H1 (cell line): ENCODE measurements at regions not wholly inside any gene's neighbourhood (a gene's known extent, or its start where the extent isn't known, plus 50 kb on each side); places are given as distances from the start of the nearest gene placed in this dataset.

Experiments used
- CEBPB ChIP-seq: IDR thresholded peaks from 2 replicates; pipeline ENCODE4 v1.6.1; 2012; ENCODE audit warnings: low read depth, low read length
- CTBP2 ChIP-seq: IDR thresholded peaks from 2 replicates; pipeline ENCODE4 v1.7.0; 2011; ENCODE audit warnings: borderline replicate concordance, mild to moderate bottlenecking, moderate library complexity, mixed read lengths, low read length; ENCODE audit not compliant: insufficient read depth, insufficient read length
- GABPA ChIP-seq: IDR thresholded peaks from 2 replicates; pipeline ENCODE4 v1.6.1; 2011; ENCODE audit warnings: mild to moderate bottlenecking, low read length, moderate library complexity, borderline replicate concordance; ENCODE audit not compliant: insufficient read depth
- HDAC2 ChIP-seq, 2 experiments: fragments of 300-600 bp in 1 of 2; sonication (generic) in 1 of 2; IDR thresholded peaks; 2 replicates each; pipeline ENCODE4 v1.6.1; 2011 to 2012; ENCODE audit warnings: low read depth in 2 of 2, low read length in 2 of 2, mild to moderate bottlenecking in 2 of 2, moderate library complexity in 2 of 2, borderline replicate concordance in 1 of 2, inconsistent platforms in 1 of 2
- POLR2A ChIP-seq, 2 experiments: IDR thresholded peaks; 1 replicate in 1 of 2; 2 replicates in 1 of 2; pipeline ENCODE4 v1.6.1; 2011; ENCODE audit warnings: low read depth in 2 of 2, low read length in 2 of 2, mild to moderate bottlenecking in 2 of 2; ENCODE audit errors: control extremely low read depth in 1 of 2
- POLR2AphosphoS5 ChIP-seq: IDR thresholded peaks from 2 replicates; pipeline ENCODE4 v1.6.1; 2011; ENCODE audit warnings: low read depth, low read length
- SIRT6 ChIP-seq: IDR thresholded peaks from one replicate; pipeline ENCODE4 v1.7.1; 2012; ENCODE audit warnings: low read length, inconsistent platforms
- SP4 ChIP-seq: IDR thresholded peaks from 2 replicates; pipeline ENCODE4 v1.6.1; 2012; ENCODE audit warnings: low read length, inconsistent platforms
- TF ChIP-seq, protein P1 (sequence below): IDR thresholded peaks from 2 replicates; pipeline ENCODE4 v1.6.1; 2012; ENCODE audit warnings: inconsistent platforms
- TF ChIP-seq, protein P2 (sequence below), 3 experiments: IDR thresholded peaks; 1 replicate in 2 of 3; 2 replicates in 1 of 3; pipeline versions ENCODE4 v1.5.1 to v1.6.1; 2011; ENCODE audit warnings: low read length in 3 of 3, mild to moderate bottlenecking in 3 of 3, inconsistent platforms in 2 of 3, low read depth in 1 of 3, moderate library complexity in 1 of 3; ENCODE audit not compliant: insufficient read depth in 1 of 3; ENCODE audit errors: control extremely low read depth in 1 of 3
- TF ChIP-seq, protein P3 (sequence below): IDR thresholded peaks from 2 replicates; pipeline ENCODE4 v1.6.1; 2011; ENCODE audit warnings: low read length, improper control_type of control experiment

DNA sequence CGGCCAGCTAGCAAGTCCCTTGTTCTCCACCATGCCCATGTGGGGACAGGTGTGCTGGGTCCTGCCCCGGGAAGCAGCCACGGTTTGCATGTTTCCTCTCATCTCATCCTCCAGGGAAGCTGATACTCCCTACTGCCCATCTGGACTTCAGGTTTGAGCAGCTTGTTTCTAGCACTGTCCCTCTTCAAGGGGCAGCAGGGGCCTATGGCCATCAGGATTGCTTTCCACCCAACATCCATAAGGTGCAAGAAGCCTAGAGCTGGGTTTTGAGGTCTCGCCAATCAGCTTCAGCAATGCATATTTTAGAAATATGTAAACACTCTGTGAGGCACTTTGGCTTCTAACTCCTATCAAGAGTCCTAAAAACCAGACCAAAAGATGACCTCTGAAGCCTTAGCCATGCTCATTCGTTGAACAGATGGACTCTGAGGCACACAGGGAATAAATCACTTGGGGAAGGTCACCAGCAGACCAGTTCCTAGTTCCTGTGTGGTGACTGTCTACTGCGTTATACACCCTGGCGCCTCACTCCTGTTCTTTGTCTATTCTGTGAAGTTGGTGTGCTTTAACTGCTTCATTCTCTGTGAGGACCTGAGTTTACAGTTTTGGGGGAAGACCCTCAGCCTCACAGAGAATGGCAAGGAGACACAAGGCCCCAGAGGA is 192.6 kb upstream of the TWIST2 start:
- TF ChIP-seq GABPA (no peak), SIRT6 (no peak), CEBPB (no peak), CTBP2 (no peak), POLR2A (IDR thresholded peaks at IDR 0.05; ENCODE audit: control extremely low read depth in 1 of 2, low read depth in 2 of 2, low read length in 2 of 2) (no peak), HDAC2 (IDR thresholded peaks at IDR 0.05; ENCODE audit: borderline replicate concordance in 1 of 2, low read depth in 2 of 2, low read length in 2 of 2) (no peak), POLR2AphosphoS5 (no peak), SP4 (no peak)
- TF ChIP-seq, protein P1, sequence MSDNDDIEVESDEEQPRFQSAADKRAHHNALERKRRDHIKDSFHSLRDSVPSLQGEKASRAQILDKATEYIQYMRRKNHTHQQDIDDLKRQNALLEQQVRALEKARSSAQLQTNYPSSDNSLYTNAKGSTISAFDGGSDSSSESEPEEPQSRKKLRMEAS = no peak
- TF ChIP-seq, protein P2, sequence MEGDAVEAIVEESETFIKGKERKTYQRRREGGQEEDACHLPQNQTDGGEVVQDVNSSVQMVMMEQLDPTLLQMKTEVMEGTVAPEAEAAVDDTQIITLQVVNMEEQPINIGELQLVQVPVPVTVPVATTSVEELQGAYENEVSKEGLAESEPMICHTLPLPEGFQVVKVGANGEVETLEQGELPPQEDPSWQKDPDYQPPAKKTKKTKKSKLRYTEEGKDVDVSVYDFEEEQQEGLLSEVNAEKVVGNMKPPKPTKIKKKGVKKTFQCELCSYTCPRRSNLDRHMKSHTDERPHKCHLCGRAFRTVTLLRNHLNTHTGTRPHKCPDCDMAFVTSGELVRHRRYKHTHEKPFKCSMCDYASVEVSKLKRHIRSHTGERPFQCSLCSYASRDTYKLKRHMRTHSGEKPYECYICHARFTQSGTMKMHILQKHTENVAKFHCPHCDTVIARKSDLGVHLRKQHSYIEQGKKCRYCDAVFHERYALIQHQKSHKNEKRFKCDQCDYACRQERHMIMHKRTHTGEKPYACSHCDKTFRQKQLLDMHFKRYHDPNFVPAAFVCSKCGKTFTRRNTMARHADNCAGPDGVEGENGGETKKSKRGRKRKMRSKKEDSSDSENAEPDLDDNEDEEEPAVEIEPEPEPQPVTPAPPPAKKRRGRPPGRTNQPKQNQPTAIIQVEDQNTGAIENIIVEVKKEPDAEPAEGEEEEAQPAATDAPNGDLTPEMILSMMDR (IDR thresholded peaks at IDR 0.05; ENCODE audit: control extremely low read depth in 1 of 3, insufficient read depth in 1 of 3, low read depth in 1 of 3, low read length in 3 of 3) = no peak
- TF ChIP-seq, protein P3, sequence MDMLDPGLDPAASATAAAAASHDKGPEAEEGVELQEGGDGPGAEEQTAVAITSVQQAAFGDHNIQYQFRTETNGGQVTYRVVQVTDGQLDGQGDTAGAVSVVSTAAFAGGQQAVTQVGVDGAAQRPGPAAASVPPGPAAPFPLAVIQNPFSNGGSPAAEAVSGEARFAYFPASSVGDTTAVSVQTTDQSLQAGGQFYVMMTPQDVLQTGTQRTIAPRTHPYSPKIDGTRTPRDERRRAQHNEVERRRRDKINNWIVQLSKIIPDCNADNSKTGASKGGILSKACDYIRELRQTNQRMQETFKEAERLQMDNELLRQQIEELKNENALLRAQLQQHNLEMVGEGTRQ = no peak
